DMS 273 (cell line): ENCODE measurements at regions not wholly inside any gene's neighbourhood (a gene's known extent, or its start where the extent isn't known, plus 50 kb on each side); places are given as distances from the start of the nearest gene placed in this dataset.

ENCODE experiments used
- DNase-seq: peaks from one replicate; lab custom pipeline; 2025; ENCODE audit not compliant: unreplicated experiment; lab: John Stamatoyannopoulos, UW

GRCh38 chr1:55402142-55402541, 187.0 kb upstream of the USP24 start:
- no peak for DNase-seq

DNA sequence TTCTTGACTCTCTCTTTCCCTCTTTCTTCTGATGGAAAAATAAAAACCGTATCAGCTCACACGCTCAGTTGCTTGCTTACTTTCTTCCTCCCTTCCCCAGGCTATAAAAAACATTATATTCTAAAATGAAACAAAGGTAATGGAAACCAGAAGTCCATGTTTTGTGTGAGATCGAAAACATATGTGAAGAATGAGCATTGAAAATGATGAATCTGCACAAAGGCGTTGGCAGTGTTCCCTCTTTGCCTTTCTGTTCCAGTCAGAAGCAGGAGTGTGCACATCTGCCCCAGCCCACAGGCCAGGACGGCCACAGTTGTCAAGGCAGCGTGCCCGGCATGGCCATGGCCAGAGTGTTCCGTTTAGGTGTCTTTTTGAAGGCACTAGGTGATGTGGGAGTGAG, 185.3 kb upstream of the USP24 start:
- DNase-seq = no peak

- DNase-seq = no peak
Observed at GRCh38 chr1:55399346-55399745, 184.2 kb upstream of the USP24 start.

DNA sequence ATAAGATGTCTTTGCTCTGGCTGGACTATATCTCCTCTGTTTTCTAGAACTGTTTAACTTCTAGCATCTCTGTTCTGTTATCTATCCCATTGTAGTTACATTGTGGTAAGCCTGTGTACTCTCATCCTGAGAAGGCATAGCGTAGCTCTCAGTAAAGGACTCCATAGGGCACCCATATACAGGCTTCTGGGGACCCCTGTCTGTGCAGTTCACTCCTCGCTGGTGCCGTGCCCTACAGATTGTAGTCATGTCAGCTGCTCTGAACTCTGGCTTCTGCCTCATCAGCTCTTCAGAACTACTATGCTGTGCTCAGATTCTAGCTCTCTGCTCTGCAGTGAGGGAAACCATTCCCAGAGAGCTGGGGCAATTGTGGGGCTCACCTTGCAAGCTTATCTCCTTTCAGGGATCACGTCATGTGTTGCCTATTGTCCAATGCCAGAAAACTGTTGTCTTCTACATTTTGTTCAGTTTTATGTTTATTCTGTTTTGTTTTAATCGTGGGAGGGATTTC, 181.3 kb upstream of the USP24 start:
- DNase-seq = no peak

DNA sequence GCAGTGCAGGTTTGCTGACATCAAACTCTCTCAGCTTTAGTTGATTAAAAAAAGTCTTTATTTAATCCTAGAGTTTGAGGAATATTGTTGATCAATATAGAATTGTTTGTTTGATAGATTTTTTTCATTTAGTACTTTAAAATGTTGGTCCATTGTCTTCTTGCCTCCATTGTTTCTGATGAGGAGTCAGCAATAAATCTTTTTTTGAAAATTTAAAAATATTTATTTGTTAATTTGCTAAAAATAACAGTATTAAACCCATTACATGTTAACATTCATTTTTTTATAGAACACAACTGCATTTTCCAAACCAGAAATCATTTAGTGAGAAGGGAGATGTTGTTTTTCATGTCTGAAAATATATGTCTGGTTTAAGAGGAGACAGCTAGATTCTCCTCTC, 173.8 kb upstream of the USP24 start:
- DNase-seq = no peak

DNA sequence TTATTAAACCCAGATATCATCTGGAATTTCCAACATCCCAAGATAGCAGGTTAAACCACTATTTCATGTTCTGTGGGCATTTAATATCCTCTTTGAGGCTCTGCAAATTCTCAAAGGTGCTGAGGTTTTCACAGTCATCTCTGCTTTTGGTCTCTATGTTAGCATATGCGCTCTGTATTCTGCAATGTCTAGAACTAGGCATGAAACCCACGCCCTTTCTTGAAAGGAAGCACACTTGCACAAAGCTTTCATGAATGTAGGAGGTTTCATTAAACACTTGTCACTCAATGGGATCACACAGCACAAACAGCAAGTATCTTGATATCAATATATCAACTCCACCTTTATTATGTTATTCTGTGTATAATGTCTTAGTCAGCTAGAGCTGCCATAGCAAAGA, 172.0 kb upstream of the USP24 start:
- DNase-seq = no peak

GRCh38 chr1:55386456-55386855, 171.3 kb upstream of the USP24 start:
- DNase-seq = no peak

- no peak for DNase-seq
Observed at GRCh38 chr1:55385402-55386018, 170.3 kb upstream of the USP24 start.

DNA sequence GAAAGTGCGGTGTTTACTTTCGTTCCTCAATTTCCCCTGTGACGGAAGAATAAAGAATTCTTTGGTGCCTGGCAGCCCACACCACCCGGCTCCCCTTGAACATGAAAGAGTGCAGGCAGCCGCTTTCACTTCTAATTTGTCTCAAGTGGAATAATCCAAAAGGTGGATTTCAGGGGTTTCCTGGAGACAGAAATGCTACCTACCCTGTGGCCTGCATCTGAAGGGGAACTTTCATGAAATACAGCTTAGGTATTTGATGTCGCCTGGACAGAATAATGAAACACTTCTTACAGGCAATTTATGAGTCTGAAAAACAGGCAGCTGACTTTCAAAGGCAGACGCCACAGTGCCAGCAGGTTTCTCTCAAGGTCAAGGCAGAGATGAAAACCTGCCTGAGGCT, 169.5 kb upstream of the USP24 start:
- no peak for DNase-seq

DNA sequence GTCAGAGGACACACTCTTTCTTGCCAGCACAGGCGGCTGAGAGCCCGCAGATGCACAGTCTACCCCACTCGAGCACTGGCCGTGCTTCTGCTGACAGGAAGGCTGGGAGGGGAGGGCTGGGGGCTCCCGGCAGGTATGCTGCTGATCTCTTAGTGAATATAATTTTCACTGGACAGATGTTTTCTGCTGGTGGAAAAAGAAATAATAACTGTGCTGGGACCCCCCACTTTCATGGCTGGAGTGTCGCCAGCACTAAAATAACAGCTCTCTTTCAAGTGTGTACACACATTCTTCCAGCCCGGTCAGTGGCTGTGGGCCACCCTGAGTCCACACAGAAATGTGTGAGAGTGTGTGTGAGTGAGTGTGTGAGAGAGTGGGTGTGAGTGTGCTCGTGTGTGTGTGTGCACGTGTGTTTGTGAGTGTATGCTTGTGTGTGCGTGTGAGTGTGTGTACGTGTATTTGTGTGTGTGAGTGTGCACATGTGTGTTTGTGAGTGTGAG, 167.7 kb upstream of the USP24 start:
- peak; percentile 28 for DNase-seq

- DNase-seq = no peak
Observed at GRCh38 chr1:55381983-55382382, 166.8 kb upstream of the USP24 start.

DNA sequence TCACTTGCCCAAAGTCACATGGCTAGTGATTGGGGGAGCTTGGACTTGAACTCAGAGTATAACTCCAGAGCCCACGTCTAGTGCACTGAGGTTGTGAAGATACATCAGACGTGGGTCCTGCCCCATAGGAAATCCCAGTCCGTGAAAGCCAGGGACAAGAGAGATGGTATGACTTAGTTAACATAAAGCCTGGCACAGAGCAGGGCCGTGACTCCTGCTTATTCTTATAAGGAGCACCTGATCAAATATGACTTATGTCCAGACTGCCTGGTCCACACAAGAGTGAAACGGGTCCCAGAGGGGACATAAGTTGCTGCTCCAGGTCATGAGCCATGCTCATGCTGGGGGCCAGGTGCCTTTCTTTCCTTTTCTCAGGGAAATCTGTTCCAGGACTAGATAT, 166.3 kb upstream of the USP24 start:
- no peak for DNase-seq

GRCh38 chr1:55380355-55380970, 165.3 kb upstream of the USP24 start:
- DNase-seq = no peak

DNA sequence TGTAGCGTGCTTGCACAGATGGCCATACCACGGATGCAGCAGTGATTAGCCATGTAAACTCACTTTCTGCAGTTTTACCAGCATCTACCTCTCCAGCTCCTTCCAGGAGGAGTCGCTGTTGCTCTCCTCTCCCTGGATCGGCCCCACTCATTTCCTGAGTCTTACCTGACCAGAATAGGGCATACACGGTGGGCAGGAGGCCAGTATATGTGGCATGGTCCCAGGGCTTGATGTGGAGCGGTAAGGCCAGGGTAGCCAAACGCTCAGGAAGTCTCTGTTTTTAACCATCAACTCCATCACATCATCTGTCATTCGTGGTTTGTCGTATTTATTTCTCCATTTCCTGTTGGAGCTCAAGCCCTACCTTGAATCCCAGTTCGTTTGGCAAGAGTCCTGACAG, 163.4 kb upstream of the USP24 start:
- peak; percentile 50 for DNase-seq

- DNase-seq = no peak
Observed at GRCh38 chr1:55376897-55377296, 161.7 kb upstream of the USP24 start.

- DNase-seq = peak; percentile 75
Observed at GRCh38 chr1:55375617-55376258, 160.6 kb upstream of the USP24 start.

GRCh38 chr1:55374801-55375616, 159.8 kb upstream of the USP24 start:
- DNase-seq = no peak

DNA sequence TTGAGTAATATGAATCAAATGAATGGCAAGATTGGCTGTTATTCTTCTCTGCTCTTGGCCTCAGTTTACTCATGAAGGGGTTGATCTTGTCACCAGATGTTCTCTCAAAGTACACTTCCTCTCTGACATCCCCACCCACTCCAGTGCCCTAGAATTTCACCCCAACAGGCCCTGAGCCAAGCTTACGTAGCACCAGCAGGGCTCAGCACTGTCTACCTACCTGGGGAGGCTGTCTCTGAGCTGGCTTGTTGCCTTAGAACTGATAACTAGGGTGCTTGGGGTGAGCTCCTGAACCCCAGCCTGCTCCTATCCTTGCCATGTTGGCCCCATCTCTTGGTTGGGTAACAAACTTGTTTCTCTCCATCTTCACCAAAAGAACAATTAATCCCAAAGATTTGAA, 159.1 kb upstream of the USP24 start:
- no peak for DNase-seq

GRCh38 chr1:55369474-55369873, 154.3 kb upstream of the USP24 start:
- no peak for DNase-seq

- DNase-seq = no peak
Observed at GRCh38 chr1:55368698-55369097, 153.5 kb upstream of the USP24 start.

- no peak for DNase-seq
Observed at GRCh38 chr1:55367273-55367672, 152.1 kb upstream of the USP24 start.
